KBM-7 (cell line): ENCODE measurements at regions not wholly inside any gene's neighbourhood (a gene's known extent, or its start where the extent isn't known, plus 50 kb on each side); places are given as distances from the start of the nearest gene placed in this dataset.
"Not testable (repeated sequence)": the region's sequence is repeated elsewhere in the genome, so short reads cannot be mapped to it uniquely, and the experiment has no call there.

Experiments used
- DNase-seq: peaks from one replicate; pipeline ENCODE4 v3.0.0-alpha.2; 2015
- in situ Hi-C: fragments of 300-500 bp; cut with MboI; formaldehyde crosslinking; loops from 2 replicates; pipeline ENCODE4 v1.14.3; 2020; ENCODE audit warnings: low sequenced_read_pairs, low pct_unique_long_range_greater_than_20kb, mixed read lengths

DNA sequence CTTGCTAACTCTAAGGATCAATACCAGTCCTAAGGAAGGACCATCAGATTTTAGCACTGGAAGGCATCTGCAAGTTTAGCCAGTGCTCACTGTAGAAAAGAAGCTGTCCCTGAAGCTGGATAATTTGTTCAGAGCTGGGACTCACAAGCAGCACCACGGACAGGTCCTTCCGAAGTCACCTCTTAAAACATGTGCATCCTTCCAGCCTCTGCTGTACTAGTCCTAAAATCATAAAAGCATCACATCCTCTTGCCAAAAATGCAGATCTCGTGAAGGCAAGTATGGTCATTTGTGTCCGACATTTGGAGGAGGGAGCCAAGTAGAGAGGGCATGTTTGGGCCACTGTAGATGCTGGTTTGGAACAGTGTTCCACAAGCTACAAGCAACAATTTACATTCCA, 506.9 kb downstream of the RBFOX1 start:
- in situ Hi-C loops, result no loop called here

GRCh38 chr16:7834771-7835431, 502.3 kb downstream of the RBFOX1 start:
- DNase-seq, result no peak
- in situ Hi-C loops, result no loop called here

More for the DNA sequence above, 506.9 kb downstream of the RBFOX1 start:
- no peak for DNase-seq

- in situ Hi-C loops, result no loop called here
- DNase-seq, result no peak
These were observed 488.2 kb downstream of the RBFOX1 start for GRCh38 chr16:7820816-7821215.

- in situ Hi-C loops, result no loop called here
- DNase-seq, result no peak
These were observed 473.2 kb downstream of the RBFOX1 start for GRCh38 chr16:7805686-7806396.

- in situ Hi-C loops, result no loop called here
- DNase-seq, result no peak
These were observed 472.1 kb downstream of the RBFOX1 start for GRCh38 chr16:7804635-7805195.

GRCh38 chr16:7792346-7792745, 459.7 kb downstream of the RBFOX1 start:
- in situ Hi-C loops, result no loop called here
- no peak for DNase-seq

- no peak for DNase-seq
- in situ Hi-C loops, result no loop called here
These were observed 458.5 kb downstream of the RBFOX1 start for GRCh38 chr16:7791028-7791590.

DNA sequence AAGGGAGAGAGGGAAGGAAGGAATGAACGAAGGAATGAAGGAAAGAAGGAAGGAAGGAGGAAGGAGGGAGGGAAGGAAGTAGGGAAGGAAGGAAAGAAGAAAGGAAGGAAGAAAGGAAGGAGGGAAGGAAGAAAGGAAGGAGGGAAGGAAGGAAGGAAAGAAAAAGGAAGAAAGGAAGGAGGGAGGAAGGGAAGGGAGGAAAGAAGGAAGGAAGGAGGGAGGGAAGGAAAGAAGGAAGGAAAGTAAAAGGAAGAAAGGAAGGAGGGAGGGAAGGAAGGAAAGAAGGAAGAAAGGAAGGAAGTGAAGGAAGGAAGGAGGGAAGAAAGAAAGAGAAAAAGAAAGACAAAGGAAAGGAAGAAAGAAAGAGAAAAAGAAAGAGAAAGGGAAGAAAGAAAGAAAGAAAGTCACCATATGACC, 442.4 kb downstream of the RBFOX1 start:
- in situ Hi-C loops, result no loop called here
- no peak for DNase-seq

DNA sequence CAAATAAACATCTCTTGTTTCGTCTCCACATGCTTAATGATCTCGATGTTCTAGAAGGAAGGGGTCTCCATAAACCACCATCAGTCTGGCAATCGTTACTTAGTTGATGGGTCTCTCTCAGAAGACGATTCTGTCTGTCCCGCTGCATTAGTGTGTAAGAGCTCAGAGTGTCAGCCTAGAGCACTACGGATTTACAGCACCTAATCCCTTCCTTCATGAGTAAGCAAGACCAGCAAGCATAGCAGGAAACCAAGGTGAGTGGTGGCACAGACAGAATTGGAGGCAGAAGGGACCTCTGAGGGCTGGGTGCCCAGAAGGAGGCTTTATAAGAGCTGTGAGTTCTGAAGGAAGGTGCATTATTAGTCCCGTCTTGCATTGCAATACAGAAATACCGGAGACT, 440.1 kb downstream of the RBFOX1 start:
- in situ Hi-C loops, result loop anchor here (25.0 kb wide), 1 partner anchor 110 kb away; no protein-coding TSS in a partner anchor
- no peak for DNase-seq

DNA sequence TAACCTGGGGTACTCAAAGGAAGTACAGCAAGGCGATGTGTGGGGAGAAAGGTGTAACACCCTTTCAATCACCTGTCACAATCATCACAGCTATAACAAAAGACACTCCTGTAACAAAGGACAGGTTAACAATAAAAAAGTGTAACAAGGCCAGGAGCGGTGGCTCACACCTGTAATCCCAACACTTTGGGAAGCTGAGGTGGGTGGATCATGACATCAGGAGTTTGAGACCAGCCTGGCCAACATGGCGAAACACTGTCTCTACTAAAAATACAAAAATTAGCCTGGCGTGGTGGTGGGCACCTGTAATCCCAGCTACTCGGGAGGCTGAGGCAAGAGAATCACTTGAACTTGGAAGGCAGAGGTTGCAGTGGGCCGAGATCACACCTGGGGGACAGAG, 436.4 kb downstream of the RBFOX1 start:
- in situ Hi-C loops, result loop anchor here (25.0 kb wide), 1 partner anchor 107 kb away; no protein-coding TSS in a partner anchor
- DNase-seq, result not testable (repeated sequence)

GRCh38 chr16:7765079-7765550, 432.5 kb downstream of the RBFOX1 start:
- DNase-seq, result no peak
- in situ Hi-C loops, result loop anchor here (25.0 kb wide), 1 partner anchor 103 kb away; no protein-coding TSS in a partner anchor

DNA sequence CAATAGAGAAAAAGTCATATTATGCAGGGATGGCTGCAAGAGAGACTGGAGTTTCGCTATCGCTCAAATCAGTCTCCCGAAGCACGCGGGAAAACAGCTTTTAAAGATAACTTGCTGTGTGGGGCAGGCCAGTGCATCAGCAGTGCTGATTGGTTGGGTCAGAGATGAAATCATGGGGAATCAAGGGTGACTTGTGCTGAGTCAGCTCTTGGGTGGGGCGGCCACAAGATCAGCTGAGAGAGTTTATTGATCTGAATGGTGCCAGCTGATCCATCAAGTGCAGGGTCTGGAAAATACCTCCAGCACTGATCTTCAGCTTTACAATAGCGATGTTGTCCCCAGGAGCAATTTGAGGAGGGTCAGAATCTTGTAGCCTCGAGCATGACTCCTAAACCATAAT, 430.5 kb downstream of the RBFOX1 start:
- no peak for DNase-seq
- in situ Hi-C loops, result loop anchor here (25.0 kb wide), 1 partner anchor 101 kb away; no protein-coding TSS in a partner anchor
